ENCODE measurements at regions not wholly inside any gene's neighbourhood (a gene's known extent, or its start where the extent isn't known, plus 50 kb on each side); places are given as distances from the start of the nearest gene placed in this dataset.

- Histone ChIP-seq H3K27ac (ENCODE audit: low read length) (no peak overlapping the region), H3K4me3 (ENCODE audit: low read depth in 2 of 2, low read length in 2 of 2) (no peak overlapping the region), H3K9me3 (ENCODE audit: control insufficient read depth, insufficient read depth, low read depth, low read length) (no peaks in the 10 kb centered on the region), H3K4me1 (ENCODE audit: control insufficient read depth, insufficient read depth, low read length) (no peaks in the 10 kb centered on the region), H3K27me3 (ENCODE audit: control insufficient read depth, insufficient read depth, low read length) (no peaks in the 10 kb centered on the region), H3K36me3 (ENCODE audit: control insufficient read depth, insufficient read depth, low read length) (no peaks in the 10 kb centered on the region)
- in situ Hi-C loops (cut with HindIII; ENCODE audit: low pct_unique_long_range_greater_than_20kb, low sequenced_read_pairs) (no loop called here), intact Hi-C loops (cut with micrococcal nuclease; ENCODE audit: unreplicated experiment) (no loop called here)
- ChIA-PET POLR2A (no interaction called here), CTCF (no interaction called here)
- no peak for TF ChIP-seq CTCF (IDR thresholded peaks at IDR 0.05)
- TF ChIP-seq POLR2AphosphoS5 (IDR thresholded peaks at IDR 0.05; ENCODE audit: low read depth, low read length), result no peak
- TF ChIP-seq SIN3A (IDR thresholded peaks at IDR 0.05; ENCODE audit: borderline replicate concordance, insufficient read depth, low read depth, low read length), result no peak
- TF ChIP-seq REST (IDR thresholded peaks at IDR 0.05; ENCODE audit: insufficient read depth in 1 of 2, low read depth in 2 of 2, low read length in 1 of 2), result no peak
- TF ChIP-seq TCF7L2 (IDR thresholded peaks at IDR 0.05; ENCODE audit: low read depth, low read length), result no peak
- DNase-seq (ENCODE audit: low read depth, low spot score), result no peak
- BruUV-seq (replicated peaks), result no TSS peak
- 0 out of 2 replicates have a peak, but pooled peaks have one; percentile 58 for ATAC-seq
Measured at GRCh38 chr16:47888142-47888541, 267.7 kb downstream of the ABCC12 start.

- Histone ChIP-seq H3K4me1 (ENCODE audit: control insufficient read depth, insufficient read depth, low read length) (no peaks in the 10 kb centered on the region), H3K4me3 (ENCODE audit: low read depth in 2 of 2, low read length in 2 of 2) (no peak overlapping the region), H3K9me3 (ENCODE audit: control insufficient read depth, insufficient read depth, low read depth, low read length) (no peaks in the 10 kb centered on the region), H3K27ac (ENCODE audit: low read length) (no peak overlapping the region), H3K36me3 (ENCODE audit: control insufficient read depth, insufficient read depth, low read length) (no peaks in the 10 kb centered on the region), H3K27me3 (ENCODE audit: control insufficient read depth, insufficient read depth, low read length) (no peaks in the 10 kb centered on the region)
- ATAC-seq (no peak; the same call in 1 of the 2 replicates), DNase-seq (ENCODE audit: low read depth, low spot score) (no peak)
- no peak for TF ChIP-seq POLR2AphosphoS5 (IDR thresholded peaks at IDR 0.05; ENCODE audit: low read depth, low read length)
- TF ChIP-seq REST (IDR thresholded peaks at IDR 0.05; ENCODE audit: insufficient read depth in 1 of 2, low read depth in 2 of 2, low read length in 1 of 2), result no peak
- TF ChIP-seq SIN3A (IDR thresholded peaks at IDR 0.05; ENCODE audit: borderline replicate concordance, insufficient read depth, low read depth, low read length), result no peak
- no peak for TF ChIP-seq TCF7L2 (IDR thresholded peaks at IDR 0.05; ENCODE audit: low read depth, low read length)
- TF ChIP-seq CTCF (IDR thresholded peaks at IDR 0.05), result no peak
- CTCF ChIA-PET, result no interaction called here
- in situ Hi-C loops (cut with HindIII; ENCODE audit: low pct_unique_long_range_greater_than_20kb, low sequenced_read_pairs), result no loop called here
- intact Hi-C loops (cut with micrococcal nuclease; ENCODE audit: unreplicated experiment), result no loop called here
- POLR2A ChIA-PET, result no interaction called here
- BruUV-seq (replicated peaks), result no TSS peak
Measured at GRCh38 chr16:47887496-47887895, 268.3 kb downstream of the ABCC12 start.
